Fibroblast of the aortic adventitia (primary cell): ENCODE measurements at regions not wholly inside any gene's neighbourhood (a gene's known extent, or its start where the extent isn't known, plus 50 kb on each side); places are given as distances from the start of the nearest gene placed in this dataset.

Experiments used
- DNase-seq: peaks from one replicate; pipeline ENCODE4 v3.0.0-alpha.2; 2010; ENCODE audit warnings: low read depth
- H3K4me3 ChIP-seq: 2 replicates; pipeline ENCODE4 v1.5.1; 2011; ENCODE audit warnings: low read depth, mild to moderate bottlenecking, control low read depth, low read length, moderate library complexity
- CTCF ChIP-seq: IDR thresholded peaks from 2 replicates; pipeline ENCODE4 v1.5.1; 2011; ENCODE audit warnings: mild to moderate bottlenecking, low read length, control low read depth, inconsistent platforms; ENCODE audit not compliant: insufficient read depth

- H3K4me3 ChIP-seq = no peak overlapping the region
- no peak for DNase-seq
- TF ChIP-seq CTCF = no peak
Observed at GRCh38 chr12:131355361-131356245, 355.3 kb upstream of the SFSWAP start.

- H3K4me3 ChIP-seq = no peak overlapping the region
- DNase-seq = no peak
- TF ChIP-seq CTCF = no peak
Observed at GRCh38 chr12:131356485-131357184, 354.3 kb upstream of the SFSWAP start.

- DNase-seq = no peak
- TF ChIP-seq CTCF = no peak
- no peak overlapping the region for H3K4me3 ChIP-seq
Observed at GRCh38 chr12:131357185-131357747, 353.6 kb upstream of the SFSWAP start.

- TF ChIP-seq CTCF = no peak
- DNase-seq = no peak
- no peak overlapping the region for H3K4me3 ChIP-seq
Observed at GRCh38 chr12:131357920-131358319, 353.0 kb upstream of the SFSWAP start.

- no peak for TF ChIP-seq CTCF
- no peak overlapping the region for H3K4me3 ChIP-seq
- DNase-seq = no peak
Observed at GRCh38 chr12:131362291-131363211, 348.3 kb upstream of the SFSWAP start.

GRCh38 chr12:131363393-131363792 is 347.5 kb upstream of the SFSWAP start:
- H3K4me3 ChIP-seq = no peak overlapping the region
- DNase-seq = no peak
- TF ChIP-seq CTCF = no peak
